CD14-positive monocyte (primary cell): ENCODE measurements at regions not wholly inside any gene's neighbourhood (a gene's known extent, or its start where the extent isn't known, plus 50 kb on each side); places are given as distances from the start of the nearest gene placed in this dataset.

Source experiments
- DNase-seq, 3 donors: peaks; one replicate each; pipeline ENCODE4 v3.0.0-alpha.2; 2011 to 2022
- H2AFZ ChIP-seq: 2 replicates; pipeline ENCODE4 v1.6.0; 2012; ENCODE audit warnings: mild to moderate bottlenecking, low read depth, low read length, inconsistent platforms; ENCODE audit not compliant: insufficient read depth, poor library complexity, severe bottlenecking
- H3K27ac ChIP-seq, 2 donors: 1 replicate in 1 of 2; 2 replicates in 1 of 2; pipeline ENCODE4 v1.5.1; 2012 to 2013; ENCODE audit warnings: low read length in 2 of 2, control low read depth in 1 of 2, inconsistent platforms in 1 of 2, low read depth in 1 of 2, mild to moderate bottlenecking in 1 of 2
- H3K27me3 ChIP-seq, 2 donors: one replicate each; pipeline versions ENCODE4 v1.6.0 to v1.6.1; 2011 to 2013; ENCODE audit warnings: low read length in 2 of 2; ENCODE audit not compliant: control insufficient read depth in 2 of 2, insufficient read depth in 2 of 2
- H3K36me3 ChIP-seq, 2 donors: replicated peaks in 1 of 2; 1 replicate in 1 of 2; 2 replicates in 1 of 2; pipeline versions ENCODE4 v1.5.1 to v1.6.1; 2012 to 2013; ENCODE audit warnings: low read length in 2 of 2, control low read depth in 1 of 2, inconsistent platforms in 1 of 2, mild to moderate bottlenecking in 1 of 2; ENCODE audit not compliant: insufficient read depth in 2 of 2, control insufficient read depth in 1 of 2
- H3K4me1 ChIP-seq, 2 donors: 1 replicate in 1 of 2; 2 replicates in 1 of 2; pipeline versions ENCODE4 v1.5.1 to v1.6.1; 2012 to 2013; ENCODE audit warnings: low read length in 2 of 2, control low read depth in 1 of 2, inconsistent platforms in 1 of 2, mild to moderate bottlenecking in 1 of 2, moderate library complexity in 1 of 2; ENCODE audit not compliant: insufficient read depth in 2 of 2, control insufficient read depth in 1 of 2
- H3K4me2 ChIP-seq: replicated peaks from 2 replicates; pipeline ENCODE3; 2012; ENCODE audit warnings: low read length, moderate library complexity, mild to moderate bottlenecking; ENCODE audit not compliant: poor library complexity, severe bottlenecking; ENCODE audit errors: extremely low read depth
- H3K4me3 ChIP-seq, 3 experiments: fragments of 200-600 bp in 1 of 3; sonication (generic) in 1 of 3; replicated peaks in 1 of 3; 1 replicate in 2 of 3; 2 replicates in 1 of 3; pipeline ENCODE4 v1.5.1; 2011 to 2013; ENCODE audit warnings: low read length in 3 of 3, mild to moderate bottlenecking in 3 of 3, control low read depth in 2 of 3, low read depth in 2 of 3, inconsistent platforms in 1 of 3, moderate library complexity in 1 of 3
- H3K79me2 ChIP-seq: 2 replicates; pipeline ENCODE4 v1.6.0; 2012; ENCODE audit warnings: mild to moderate bottlenecking, control low read depth, inconsistent platforms, low read length, moderate library complexity; ENCODE audit not compliant: insufficient read depth
- H3K9ac ChIP-seq: 2 replicates; pipeline ENCODE4 v1.6.0; 2017; ENCODE audit warnings: low read length, mild to moderate bottlenecking; ENCODE audit not compliant: insufficient read depth, poor library complexity, severe bottlenecking
- H3K9me3 ChIP-seq, 2 donors: replicated peaks in 1 of 2; 1 replicate in 1 of 2; 2 replicates in 1 of 2; pipeline versions ENCODE4 v1.5.1 to v1.6.1; 2012 to 2013; ENCODE audit warnings: low read length in 2 of 2, control low read depth in 1 of 2; ENCODE audit not compliant: control insufficient read depth in 1 of 2, insufficient read depth in 1 of 2
- H4K20me1 ChIP-seq: 2 replicates; pipeline ENCODE4 v1.6.0; 2012; ENCODE audit warnings: mild to moderate bottlenecking, low read length, control low read depth, moderate library complexity; ENCODE audit not compliant: insufficient read depth
- H3K27ac Mint-ChIP-seq, 7 donors: one replicate each; pipeline ENCODE4 v1.8.0; 2020; ENCODE audit warnings: mild to moderate bottlenecking in 7 of 7, mixed read lengths in 7 of 7, moderate library complexity in 6 of 7, inconsistent platforms in 2 of 7
- H3K27me3 Mint-ChIP-seq, 3 donors: one replicate each; pipeline ENCODE4 v1.8.0; 2021 to 2022; ENCODE audit warnings: low read depth in 3 of 3, mild to moderate bottlenecking in 3 of 3, mixed read lengths in 3 of 3, moderate library complexity in 3 of 3, inconsistent platforms in 1 of 3
- H3K36me3 Mint-ChIP-seq, 2 donors: one replicate each; pipeline ENCODE4 v1.8.0; 2020; ENCODE audit warnings: mixed read lengths in 2 of 2, inconsistent platforms in 1 of 2, mild to moderate bottlenecking in 1 of 2
- H3K4me1 Mint-ChIP-seq: one replicate; pipeline ENCODE4 v1.8.0; 2020; ENCODE audit warnings: mild to moderate bottlenecking, mixed read lengths
- H3K4me3 Mint-ChIP-seq, 2 donors: one replicate each; pipeline ENCODE4 v1.8.0; 2020; ENCODE audit warnings: mild to moderate bottlenecking in 2 of 2, mixed read lengths in 2 of 2, moderate library complexity in 1 of 2
- H3K9me3 Mint-ChIP-seq, 7 donors: one replicate each; pipeline ENCODE4 v1.8.0; 2020 to 2022; ENCODE audit warnings: mixed read lengths in 7 of 7, mild to moderate bottlenecking in 6 of 7, moderate library complexity in 6 of 7, inconsistent platforms in 2 of 7
- WGBS: methylation state at CpG from one replicate; pipeline ENCODE4 v1.1.5; 2013; ENCODE audit warnings: missing lambda C conversion rate; ENCODE audit not compliant: insufficient coverage; 5-methylcytosine and 5-hydroxymethylcytosine counted together
- intact Hi-C, 2 donors: fragments of 100-400 bp; cut with micrococcal nuclease; formaldehyde crosslinking; loops; one replicate each; pipeline versions ENCODE4 v1.15.0 to v1.15.1; 2023
- TF ChIP-seq, protein P1 (sequence below): fragments of 200-600 bp; IDR thresholded peaks from one replicate; pipeline ENCODE4 v1.8.0; 2022; ENCODE audit warnings: antibody characterized with exemption, mild to moderate bottlenecking

DNA sequence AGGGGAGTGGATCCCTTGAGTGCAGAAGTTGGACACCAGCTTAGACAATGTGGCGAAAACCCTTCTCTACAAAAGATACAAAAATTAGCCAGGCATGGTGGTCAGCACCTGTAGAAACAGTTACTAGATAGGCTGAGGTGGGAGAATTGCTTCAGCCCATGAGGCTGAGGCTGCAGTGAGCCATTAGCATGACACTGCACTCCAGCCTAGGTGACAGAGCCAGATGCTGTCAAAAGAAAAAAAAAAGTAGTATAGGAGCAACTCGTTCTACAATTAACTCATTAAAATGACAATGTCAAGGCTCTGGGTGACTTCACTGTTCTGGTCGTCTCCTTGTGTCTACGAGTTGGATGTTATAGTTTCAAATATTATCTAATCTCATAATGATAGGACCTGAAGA lies 370.6 kb upstream of the NCAM2 start:
- Mint-ChIP-seq H3K4me1 (no peaks in the 10 kb centered on the region), H3K36me3 (no peaks in the 10 kb centered on the region), H3K27me3 (no peaks in the 10 kb centered on the region), H3K27ac (no peak overlapping the region), H3K9me3 (peaks cover 2 to 24% (median 9%) of the 10 kb centered on the region in 7 donors), H3K4me3 (no peak overlapping the region)
- Histone ChIP-seq H3K9ac (no peak overlapping the region), H3K27ac (no peak overlapping the region), H3K27me3 (no peaks in the 10 kb centered on the region), H3K9me3 (peaks cover 10 to 14% of the 10 kb centered on the region in 2 donors), H3K36me3 (no peaks in the 10 kb centered on the region), H4K20me1 (no peaks in the 10 kb centered on the region), H3K4me2 (no peak overlapping the region), H2AFZ (no peak overlapping the region), H3K79me2 (no peaks in the 10 kb centered on the region), H3K4me3 (no peak overlapping the region), H3K4me1 (no peaks in the 10 kb centered on the region)
- intact Hi-C loops = no loop called here
- WGBS = no CpG with 5 or more reads among the region's 4 CpGs
- DNase-seq = no peak
- TF ChIP-seq, protein P1, sequence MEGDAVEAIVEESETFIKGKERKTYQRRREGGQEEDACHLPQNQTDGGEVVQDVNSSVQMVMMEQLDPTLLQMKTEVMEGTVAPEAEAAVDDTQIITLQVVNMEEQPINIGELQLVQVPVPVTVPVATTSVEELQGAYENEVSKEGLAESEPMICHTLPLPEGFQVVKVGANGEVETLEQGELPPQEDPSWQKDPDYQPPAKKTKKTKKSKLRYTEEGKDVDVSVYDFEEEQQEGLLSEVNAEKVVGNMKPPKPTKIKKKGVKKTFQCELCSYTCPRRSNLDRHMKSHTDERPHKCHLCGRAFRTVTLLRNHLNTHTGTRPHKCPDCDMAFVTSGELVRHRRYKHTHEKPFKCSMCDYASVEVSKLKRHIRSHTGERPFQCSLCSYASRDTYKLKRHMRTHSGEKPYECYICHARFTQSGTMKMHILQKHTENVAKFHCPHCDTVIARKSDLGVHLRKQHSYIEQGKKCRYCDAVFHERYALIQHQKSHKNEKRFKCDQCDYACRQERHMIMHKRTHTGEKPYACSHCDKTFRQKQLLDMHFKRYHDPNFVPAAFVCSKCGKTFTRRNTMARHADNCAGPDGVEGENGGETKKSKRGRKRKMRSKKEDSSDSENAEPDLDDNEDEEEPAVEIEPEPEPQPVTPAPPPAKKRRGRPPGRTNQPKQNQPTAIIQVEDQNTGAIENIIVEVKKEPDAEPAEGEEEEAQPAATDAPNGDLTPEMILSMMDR = no peak

- H3K4me3 ChIP-seq = no peak overlapping the region
- no peaks in the 10 kb centered on the region for H3K36me3 ChIP-seq
- Mint-ChIP-seq H3K27ac (no peak overlapping the region), H3K36me3 (no peaks in the 10 kb centered on the region), H3K27me3 (no peaks in the 10 kb centered on the region), H3K9me3 (peaks cover 3 to 10% (median 5%) of the 10 kb centered on the region in 7 donors), H3K4me1 (no peaks in the 10 kb centered on the region), H3K4me3 (no peak overlapping the region)
- no peaks in the 10 kb centered on the region for H3K27me3 ChIP-seq
- H3K4me2 ChIP-seq = no peak overlapping the region
- H2AFZ ChIP-seq = no peak overlapping the region
- intact Hi-C loops = no loop called here
- DNase-seq = no peak
- TF ChIP-seq, protein P1 = no peak
- WGBS = no CpG with 5 or more reads among the region's 1 CpG
- H3K9ac ChIP-seq = no peak overlapping the region
- H3K4me1 ChIP-seq = no peaks in the 10 kb centered on the region
- H3K79me2 ChIP-seq = no peaks in the 10 kb centered on the region
- H4K20me1 ChIP-seq = no peaks in the 10 kb centered on the region
- H3K27ac ChIP-seq = no peak overlapping the region
- H3K9me3 ChIP-seq = peaks cover 0 to 8% of the 10 kb centered on the region in 2 donors
Observed at GRCh38 chr21:20631633-20632032, 366.6 kb upstream of the NCAM2 start.
